Kidney (tissue), 13 donors: ENCODE measurements at regions not wholly inside any gene's neighbourhood (a gene's known extent, or its start where the extent isn't known, plus 50 kb on each side); places are given as distances from the start of the nearest gene placed in this dataset.

ENCODE experiments used
- DNase-seq, 5 donors: peaks; one replicate each; pipeline ENCODE4 v3.0.0-alpha.2; 2013 to 2020
- FAIRE-seq: peaks from 2 replicates; lab custom pipeline; 2012; peaks lifted over from hg19 to GRCh38; lab: Jason Lieb, UNC
- H3K27ac ChIP-seq, 2 donors: one replicate each; pipeline ENCODE4 v1.7.0; 2013; ENCODE audit warnings: low read depth in 2 of 2, low read length in 2 of 2, inconsistent platforms in 1 of 2
- H3K27me3 ChIP-seq: one replicate; pipeline ENCODE4 v1.7.1; 2013; ENCODE audit warnings: low read length, inconsistent platforms; ENCODE audit not compliant: control insufficient read depth, insufficient read depth
- H3K36me3 ChIP-seq, 3 donors: one replicate each; pipeline versions ENCODE4 v1.7.0 to v1.7.1; 2013; ENCODE audit warnings: low read length in 3 of 3, control low read depth in 1 of 3, inconsistent platforms in 1 of 3; ENCODE audit not compliant: insufficient read depth in 3 of 3, control insufficient read depth in 2 of 3
- H3K4me1 ChIP-seq, 3 donors: one replicate each; pipeline versions ENCODE4 v1.7.0 to v1.7.1; 2013; ENCODE audit warnings: low read length in 3 of 3, inconsistent platforms in 1 of 3, low read depth in 1 of 3; ENCODE audit not compliant: control insufficient read depth in 2 of 3, insufficient read depth in 2 of 3
- H3K4me3 ChIP-seq, 3 donors: one replicate each; pipeline versions ENCODE4 v1.7.0 to v1.8.1; 2013; ENCODE audit warnings: low read length in 3 of 3, control low read depth in 1 of 3, inconsistent platforms in 1 of 3
- H3K9ac ChIP-seq, 3 donors: one replicate each; pipeline versions ENCODE4 v1.7.0 to v1.7.1; 2013; ENCODE audit warnings: low read length in 3 of 3, control low read depth in 1 of 3, inconsistent platforms in 1 of 3
- H3K9me3 ChIP-seq, 3 donors: one replicate each; pipeline versions ENCODE4 v1.7.0 to v1.7.1; 2013; ENCODE audit warnings: low read length in 3 of 3, control low read depth in 1 of 3, inconsistent platforms in 1 of 3; ENCODE audit not compliant: control insufficient read depth in 2 of 3, insufficient read depth in 1 of 3
- intact Hi-C: fragments of 100-400 bp; cut with DNase I; formaldehyde crosslinking; loops from one replicate; pipeline ENCODE4 v1.11.1; 2022
- TF ChIP-seq, protein P1 (sequence below): IDR thresholded peaks from 3 replicates; pipeline ENCODE4 v1.5.1; 2012; ENCODE audit warnings: mild to moderate bottlenecking, moderate library complexity, borderline replicate concordance; ENCODE audit not compliant: insufficient read depth; ENCODE audit errors: extremely low read depth
- donor health status: control.
- donor health status: control.
- donor health status: control.
- donor health status: control.
- donor health status: control.
- donor health status: DM: yes; HTN: yes; CAD: no.
- donor health status: Normal renal cell carcinoma (clear cell type).

DNA sequence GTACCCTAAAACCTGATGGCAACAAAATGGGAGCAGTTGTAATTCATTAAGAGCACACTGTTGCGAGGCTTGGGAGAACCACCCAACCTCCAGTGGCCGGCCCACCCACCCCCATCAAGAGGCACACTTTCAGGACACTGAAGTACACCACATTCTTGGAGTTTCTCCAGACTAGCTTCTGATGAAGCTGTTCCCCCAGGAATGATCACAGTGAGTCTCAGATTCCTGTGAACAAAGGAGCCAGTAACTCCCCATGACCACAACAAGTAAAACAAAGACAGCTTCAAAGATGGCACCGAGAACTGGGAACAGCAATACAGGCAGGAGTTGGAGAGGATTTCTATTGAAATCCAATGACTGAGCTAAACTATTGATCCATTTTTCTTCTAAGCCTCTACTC is 126.0 kb downstream of the ST8SIA2 start:
- Histone ChIP-seq H3K9ac (no peak overlapping the region), H3K27me3 (no peaks in the 10 kb centered on the region), H3K4me1 (no peaks in the 10 kb centered on the region), H3K36me3 (no peaks in the 10 kb centered on the region), H3K27ac (no peak overlapping the region), H3K9me3 (no peaks in the 10 kb centered on the region), H3K4me3 (no peak overlapping the region)
- FAIRE-seq (no peak), DNase-seq (no peak)
- TF ChIP-seq, protein P1, sequence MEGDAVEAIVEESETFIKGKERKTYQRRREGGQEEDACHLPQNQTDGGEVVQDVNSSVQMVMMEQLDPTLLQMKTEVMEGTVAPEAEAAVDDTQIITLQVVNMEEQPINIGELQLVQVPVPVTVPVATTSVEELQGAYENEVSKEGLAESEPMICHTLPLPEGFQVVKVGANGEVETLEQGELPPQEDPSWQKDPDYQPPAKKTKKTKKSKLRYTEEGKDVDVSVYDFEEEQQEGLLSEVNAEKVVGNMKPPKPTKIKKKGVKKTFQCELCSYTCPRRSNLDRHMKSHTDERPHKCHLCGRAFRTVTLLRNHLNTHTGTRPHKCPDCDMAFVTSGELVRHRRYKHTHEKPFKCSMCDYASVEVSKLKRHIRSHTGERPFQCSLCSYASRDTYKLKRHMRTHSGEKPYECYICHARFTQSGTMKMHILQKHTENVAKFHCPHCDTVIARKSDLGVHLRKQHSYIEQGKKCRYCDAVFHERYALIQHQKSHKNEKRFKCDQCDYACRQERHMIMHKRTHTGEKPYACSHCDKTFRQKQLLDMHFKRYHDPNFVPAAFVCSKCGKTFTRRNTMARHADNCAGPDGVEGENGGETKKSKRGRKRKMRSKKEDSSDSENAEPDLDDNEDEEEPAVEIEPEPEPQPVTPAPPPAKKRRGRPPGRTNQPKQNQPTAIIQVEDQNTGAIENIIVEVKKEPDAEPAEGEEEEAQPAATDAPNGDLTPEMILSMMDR, result no peak
- intact Hi-C loops, result loop anchor here (10.0 kb wide), 1 partner anchor 195 kb away; no protein-coding TSS in a partner anchor
